MCF 10A (cell line): ENCODE measurements at regions not wholly inside any gene's neighbourhood (a gene's known extent, or its start where the extent isn't known, plus 50 kb on each side); places are given as distances from the start of the nearest gene placed in this dataset.

Source experiments
- BruUV-seq: library from RNA; stranded (reverse); fragments of 400-500 nt; replicated peaks from 2 replicates; lab custom pipeline; 2021; lab: Mats Ljungman, UMichigan
- CTCF ChIA-PET: fragments of 300-600 bp; sonication (Branson Sonifier 250); formaldehyde crosslinking; extraction: SDS; loops from one replicate; lab custom pipeline; 2021; ENCODE audit warnings: antibody characterized with exemption, inconsistent platforms; lab: Yijun Ruan, JAX
- POLR2A ChIA-PET: fragments of 300-600, 350-650 bp; sonication (Branson Sonifier 250); formaldehyde crosslinking; extraction: SDS; loops from one replicate; lab custom pipeline; 2020; ENCODE audit warnings: antibody characterized with exemption, inconsistent platforms; lab: Yijun Ruan, JAX
- DNase-seq: peaks from one replicate; pipeline ENCODE4 v3.0.0-alpha.2; 2018; ENCODE audit not compliant: unreplicated experiment
- H3K27ac Mint-ChIP-seq: one replicate; pipeline ENCODE4 v1.8.0; 2022; ENCODE audit warnings: mild to moderate bottlenecking, low read depth, mixed read lengths; ENCODE audit not compliant: unreplicated experiment
- H3K27me3 Mint-ChIP-seq: one replicate; pipeline ENCODE4 v1.8.0; 2022; ENCODE audit warnings: mixed read lengths; ENCODE audit not compliant: insufficient read depth, unreplicated experiment
- H3K36me3 Mint-ChIP-seq: one replicate; pipeline ENCODE4 v1.8.0; 2022; ENCODE audit warnings: mild to moderate bottlenecking, moderate library complexity, mixed read lengths; ENCODE audit not compliant: insufficient read depth, unreplicated experiment
- H3K4me1 Mint-ChIP-seq: one replicate; pipeline ENCODE4 v1.8.0; 2022; ENCODE audit warnings: mixed read lengths; ENCODE audit not compliant: insufficient read depth, unreplicated experiment
- H3K4me3 Mint-ChIP-seq: one replicate; pipeline ENCODE4 v1.8.0; 2022; ENCODE audit warnings: mild to moderate bottlenecking, moderate library complexity, mixed read lengths; ENCODE audit not compliant: unreplicated experiment
- H3K9me3 Mint-ChIP-seq: one replicate; pipeline ENCODE4 v1.8.0; 2022; ENCODE audit warnings: mixed read lengths; ENCODE audit not compliant: unreplicated experiment
- CTCF ChIP-seq: fragments of 200-600 bp; IDR thresholded peaks from one replicate; pipeline ENCODE4 v1.8.0; 2022; ENCODE audit warnings: antibody characterized with exemption, mild to moderate bottlenecking; ENCODE audit not compliant: unreplicated experiment
- intact Hi-C: fragments of 100-400 bp; cut with micrococcal nuclease; formaldehyde crosslinking; loops from 2 replicates; pipeline ENCODE4 v1.14.1; 2022

DNA sequence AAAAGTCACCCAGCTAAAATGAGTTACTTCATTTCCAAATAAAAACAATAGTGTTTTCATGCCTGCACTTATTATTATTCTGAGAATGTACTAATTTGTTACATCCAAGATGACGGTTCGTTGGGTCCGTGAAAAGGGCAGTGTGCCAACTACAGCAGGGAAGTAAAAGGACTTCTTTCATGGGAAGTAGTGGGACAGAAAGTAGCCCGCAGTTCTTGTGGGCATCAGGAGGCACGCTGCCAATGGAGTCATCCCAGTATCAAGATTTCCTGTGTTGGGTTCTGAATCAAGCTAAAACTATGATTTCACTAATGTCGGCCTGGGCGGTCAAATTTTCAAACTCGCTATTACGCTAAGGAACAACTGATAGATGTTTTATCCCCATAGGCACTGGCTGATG lies 254.5 kb upstream of the SOX2 start:
- TF ChIP-seq CTCF, result no peak
- Mint-ChIP-seq H3K36me3 (no peaks in the 10 kb centered on the region), H3K4me1 (peaks cover 6% of the 10 kb centered on the region), H3K27me3 (no peaks in the 10 kb centered on the region), H3K4me3 (no peak overlapping the region), H3K27ac (no peak overlapping the region), H3K9me3 (no peaks in the 10 kb centered on the region)
- BruUV-seq, result no TSS peak
- intact Hi-C loops, result no loop called here
- POLR2A ChIA-PET, result interaction anchor here (0.7 kb wide), 1 partner anchor 60 kb away, joined by 3 read pairs; no protein-coding TSS in a partner anchor
- CTCF ChIA-PET, result no interaction called here
- no peak for DNase-seq

GRCh38 chr3:181455276-181455675 lies 256.4 kb upstream of the SOX2 start:
- ChIA-PET CTCF (interaction anchor here (0.7 kb wide), 1 partner anchor 1564 kb away, joined by 3 read pairs; no protein-coding TSS in a partner anchor), POLR2A (interaction anchor here (0.7 kb wide), 1 partner anchor 16 kb away, joined by 3 read pairs; no protein-coding TSS in a partner anchor)
- no peaks in the 10 kb centered on the region for H3K27me3 Mint-ChIP-seq
- BruUV-seq, result no TSS peak
- intact Hi-C loops, result no loop called here
- H3K9me3 Mint-ChIP-seq, result peaks cover 7% of the 10 kb centered on the region
- H3K4me1 Mint-ChIP-seq, result peaks cover 6% of the 10 kb centered on the region
- no peaks in the 10 kb centered on the region for H3K36me3 Mint-ChIP-seq
- H3K4me3 Mint-ChIP-seq, result no peak overlapping the region
- no peak overlapping the region for H3K27ac Mint-ChIP-seq
- DNase-seq, result no peak
- TF ChIP-seq CTCF, result no peak

- no TSS peak for BruUV-seq
These were observed 257.2 kb upstream of the SOX2 start for GRCh38 chr3:181454451-181455027.

More at GRCh38 chr3:181454451-181455027, 257.2 kb upstream of the SOX2 start:
- no peak overlapping the region for H3K4me3 Mint-ChIP-seq
- CTCF ChIA-PET, result interaction anchor here (0.7 kb wide), 1 partner anchor 1564 kb away, joined by 3 read pairs; no protein-coding TSS in a partner anchor
- no peak for TF ChIP-seq CTCF
- H3K36me3 Mint-ChIP-seq, result no peaks in the 10 kb centered on the region
- H3K27ac Mint-ChIP-seq, result no peak overlapping the region
- peaks cover 7% of the 10 kb centered on the region for H3K9me3 Mint-ChIP-seq
- intact Hi-C loops, result no loop called here
- POLR2A ChIA-PET, result interaction anchor here (1.3 kb wide), 1 partner anchor 56 kb away, joined by 3 read pairs; no protein-coding TSS in a partner anchor
- peaks cover 6% of the 10 kb centered on the region for H3K4me1 Mint-ChIP-seq
- DNase-seq, result no peak
- H3K27me3 Mint-ChIP-seq, result no peaks in the 10 kb centered on the region
